OCI-LY7 (cell line): ENCODE measurements at regions not wholly inside any gene's neighbourhood (a gene's known extent, or its start where the extent isn't known, plus 50 kb on each side); places are given as distances from the start of the nearest gene placed in this dataset.
"Not testable (repeated sequence)": the region's sequence is repeated elsewhere in the genome, so short reads cannot be mapped to it uniquely, and the experiment has no call there.

Experiments used
- EZH2phosphoT487 ChIP-seq: fragments of 200-600 bp; sonication (generic); IDR thresholded peaks from 2 replicates; pipeline ENCODE4 v1.6.1; 2018; ENCODE audit warnings: low read depth, borderline replicate concordance, mild to moderate bottlenecking, mixed run types, antibody characterized with exemption, low read length, moderate library complexity, mixed read lengths
- TF ChIP-seq, protein P1 (sequence below): fragments of 200-600 bp; sonication (generic); conservative IDR thresholded peaks from 2 replicates; pipeline ENCODE4 v1.5.1; 2014; ENCODE audit warnings: mild to moderate bottlenecking, antibody characterized with exemption, low read length, moderate library complexity, mixed read lengths

DNA sequence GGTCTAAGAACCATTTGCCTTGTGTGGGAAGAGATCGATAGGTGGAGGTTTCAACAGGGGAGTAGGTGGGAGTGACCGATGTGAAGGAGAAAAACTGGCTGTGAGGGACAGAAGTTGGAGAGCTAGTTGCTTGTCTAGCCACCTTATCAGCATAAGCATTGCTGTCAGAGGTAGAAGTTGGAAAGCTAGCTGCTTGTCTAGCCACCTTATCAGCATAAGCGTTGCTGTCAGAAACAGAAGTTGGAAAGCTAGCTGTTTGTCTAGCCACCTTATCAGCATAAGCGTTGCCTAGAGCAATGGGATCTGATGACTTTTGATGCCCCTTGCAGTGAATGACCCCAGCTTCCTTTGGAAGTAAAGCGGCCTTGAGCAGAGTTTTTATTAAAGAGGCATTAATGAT is 784.6 kb upstream of the GOT2 start:
- TF ChIP-seq, protein P1, sequence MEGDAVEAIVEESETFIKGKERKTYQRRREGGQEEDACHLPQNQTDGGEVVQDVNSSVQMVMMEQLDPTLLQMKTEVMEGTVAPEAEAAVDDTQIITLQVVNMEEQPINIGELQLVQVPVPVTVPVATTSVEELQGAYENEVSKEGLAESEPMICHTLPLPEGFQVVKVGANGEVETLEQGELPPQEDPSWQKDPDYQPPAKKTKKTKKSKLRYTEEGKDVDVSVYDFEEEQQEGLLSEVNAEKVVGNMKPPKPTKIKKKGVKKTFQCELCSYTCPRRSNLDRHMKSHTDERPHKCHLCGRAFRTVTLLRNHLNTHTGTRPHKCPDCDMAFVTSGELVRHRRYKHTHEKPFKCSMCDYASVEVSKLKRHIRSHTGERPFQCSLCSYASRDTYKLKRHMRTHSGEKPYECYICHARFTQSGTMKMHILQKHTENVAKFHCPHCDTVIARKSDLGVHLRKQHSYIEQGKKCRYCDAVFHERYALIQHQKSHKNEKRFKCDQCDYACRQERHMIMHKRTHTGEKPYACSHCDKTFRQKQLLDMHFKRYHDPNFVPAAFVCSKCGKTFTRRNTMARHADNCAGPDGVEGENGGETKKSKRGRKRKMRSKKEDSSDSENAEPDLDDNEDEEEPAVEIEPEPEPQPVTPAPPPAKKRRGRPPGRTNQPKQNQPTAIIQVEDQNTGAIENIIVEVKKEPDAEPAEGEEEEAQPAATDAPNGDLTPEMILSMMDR, result not testable (repeated sequence)
- not testable (repeated sequence) for TF ChIP-seq EZH2phosphoT487
